ENCODE measurements at regions not wholly inside any gene's neighbourhood (a gene's known extent, or its start where the extent isn't known, plus 50 kb on each side); places are given as distances from the start of the nearest gene placed in this dataset.

- no peak for TF ChIP-seq CTCF (IDR thresholded peaks at IDR 0.05)
- no peak for TF ChIP-seq POLR2A (IDR thresholded peaks at IDR 0.05)
These were observed 242.7 kb downstream of the HAPSTR1 start for GRCh38 chr16:9334103-9334502.
